OCI-LY1 (cell line): ENCODE measurements at regions not wholly inside any gene's neighbourhood (a gene's known extent, or its start where the extent isn't known, plus 50 kb on each side); places are given as distances from the start of the nearest gene placed in this dataset.

Source experiments
- H2AFZ ChIP-seq: fragments of 200-600 bp; sonication (generic), shearing (Covaris generic); 2 replicates; pipeline ENCODE4 v1.6.0; 2014; ENCODE audit warnings: antibody characterized with exemption, mild to moderate bottlenecking, low read length
- H3F3A ChIP-seq: fragments of 200-600 bp; sonication (generic), shearing (Covaris generic); 2 replicates; pipeline ENCODE4 v1.6.0; 2014; ENCODE audit warnings: mild to moderate bottlenecking, antibody characterized with exemption, low read length, moderate library complexity; ENCODE audit not compliant: insufficient read depth
- H3K27ac ChIP-seq: fragments of 200-600 bp; sonication (generic); 2 replicates; pipeline ENCODE4 v1.5.1; 2014; ENCODE audit warnings: low read length, mixed run types, mild to moderate bottlenecking, low read depth; ENCODE audit not compliant: poor library complexity, severe bottlenecking
- H3K27me3 ChIP-seq: fragments of 200-600 bp; sonication (generic); 2 replicates; pipeline ENCODE4 v1.6.0; 2014; ENCODE audit warnings: antibody characterized with exemption, mild to moderate bottlenecking, low read length, moderate library complexity; ENCODE audit not compliant: insufficient read depth
- H3K36me3 ChIP-seq: fragments of 200-600 bp; sonication (generic); 2 replicates; pipeline ENCODE4 v1.6.1; 2014; ENCODE audit warnings: mild to moderate bottlenecking, antibody characterized with exemption, low read length, moderate library complexity, mixed read lengths; ENCODE audit not compliant: insufficient read depth
- H3K4me1 ChIP-seq: fragments of 200-600 bp; sonication (generic); 2 replicates; pipeline ENCODE4 v1.5.1; 2014; ENCODE audit warnings: mild to moderate bottlenecking, low read length, moderate library complexity; ENCODE audit not compliant: insufficient read depth, severe bottlenecking
- H3K4me2 ChIP-seq: fragments of 200-600 bp; sonication (generic), shearing (Covaris generic); 2 replicates; pipeline ENCODE4 v1.6.1; 2014; ENCODE audit warnings: low read length
- H3K4me3 ChIP-seq: fragments of 200-600 bp; sonication (generic); 2 replicates; pipeline ENCODE4 v1.5.1; 2014; ENCODE audit warnings: low read length, low read depth, mild to moderate bottlenecking, mixed read lengths; ENCODE audit not compliant: poor library complexity, severe bottlenecking
- H3K79me2 ChIP-seq: fragments of 200-600 bp; shearing (Covaris generic); 2 replicates; pipeline ENCODE4 v1.6.1; 2016; ENCODE audit warnings: mixed run types, low read length, mixed read lengths; ENCODE audit not compliant: insufficient read depth
- H3K9ac ChIP-seq: fragments of 200-600 bp; sonication (generic), shearing (Covaris generic); 2 replicates; pipeline ENCODE4 v1.6.1; 2014; ENCODE audit warnings: mild to moderate bottlenecking, low read length, mixed read lengths
- H3K9me2 ChIP-seq: fragments of 200-600 bp; sonication (generic), shearing (Covaris generic); 2 replicates; pipeline ENCODE4 v1.6.1; 2014; ENCODE audit warnings: low read depth, mild to moderate bottlenecking, low read length, mixed read lengths
- H3K9me3 ChIP-seq: fragments of 200-600 bp; shearing (Covaris generic); 2 replicates; pipeline ENCODE4 v1.6.1; 2014; ENCODE audit warnings: low read length, mixed read lengths
- H4K20me1 ChIP-seq: fragments of 200-600 bp; sonication (generic), shearing (Covaris generic); 2 replicates; pipeline ENCODE4 v1.6.0; 2016; ENCODE audit warnings: mild to moderate bottlenecking, low read length; ENCODE audit not compliant: insufficient read depth
- EZH2 ChIP-seq: fragments of 200-600 bp; sonication (generic), shearing (Covaris generic); IDR thresholded peaks from 2 replicates; pipeline ENCODE4 v1.8.0; 2017; ENCODE audit warnings: borderline replicate concordance, mixed run types, mild to moderate bottlenecking, antibody characterized with exemption, low read length, moderate library complexity, mixed read lengths
- TF ChIP-seq, protein P1 (sequence below): fragments of 200-600 bp; sonication (generic), shearing (Covaris generic); IDR thresholded peaks from 2 replicates; pipeline ENCODE4 v1.5.1; 2017; ENCODE audit warnings: mild to moderate bottlenecking, antibody characterized with exemption, low read length, moderate library complexity, mixed read lengths

DNA sequence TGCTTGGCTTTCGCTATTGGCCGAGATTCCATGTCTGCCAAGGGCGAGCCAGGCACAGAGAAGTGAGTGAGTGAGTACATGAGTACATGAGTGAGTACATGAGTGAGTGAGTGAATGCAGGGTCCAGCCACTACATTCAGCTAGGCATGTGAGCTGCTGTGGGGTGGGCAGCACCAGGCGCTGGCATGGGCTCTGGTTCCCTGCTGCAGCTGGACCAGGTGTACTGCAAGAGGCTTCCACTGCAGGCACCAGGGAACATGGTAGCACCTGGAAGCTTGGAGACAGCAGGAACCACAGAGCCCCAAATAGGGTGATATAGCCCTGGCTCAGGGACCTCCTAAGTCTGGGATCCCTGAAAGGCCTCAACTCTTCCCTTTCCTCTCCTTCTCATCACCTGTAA, 330.2 kb downstream of the USP25 start:
- Histone ChIP-seq H3K27me3 (no peaks in the 10 kb centered on the region), H3K4me1 (no peaks in the 10 kb centered on the region), H3K36me3 (no peaks in the 10 kb centered on the region), H2AFZ (no peak overlapping the region), H3K4me3 (no peak overlapping the region), H3K9ac (no peak overlapping the region), H3K4me2 (no peak overlapping the region), H4K20me1 (no peaks in the 10 kb centered on the region), H3K9me2 (no peaks in the 10 kb centered on the region), H3F3A (no peaks in the 10 kb centered on the region), H3K79me2 (no peaks in the 10 kb centered on the region), H3K9me3 (no peaks in the 10 kb centered on the region), H3K27ac (no peak overlapping the region)
- TF ChIP-seq, protein P1, sequence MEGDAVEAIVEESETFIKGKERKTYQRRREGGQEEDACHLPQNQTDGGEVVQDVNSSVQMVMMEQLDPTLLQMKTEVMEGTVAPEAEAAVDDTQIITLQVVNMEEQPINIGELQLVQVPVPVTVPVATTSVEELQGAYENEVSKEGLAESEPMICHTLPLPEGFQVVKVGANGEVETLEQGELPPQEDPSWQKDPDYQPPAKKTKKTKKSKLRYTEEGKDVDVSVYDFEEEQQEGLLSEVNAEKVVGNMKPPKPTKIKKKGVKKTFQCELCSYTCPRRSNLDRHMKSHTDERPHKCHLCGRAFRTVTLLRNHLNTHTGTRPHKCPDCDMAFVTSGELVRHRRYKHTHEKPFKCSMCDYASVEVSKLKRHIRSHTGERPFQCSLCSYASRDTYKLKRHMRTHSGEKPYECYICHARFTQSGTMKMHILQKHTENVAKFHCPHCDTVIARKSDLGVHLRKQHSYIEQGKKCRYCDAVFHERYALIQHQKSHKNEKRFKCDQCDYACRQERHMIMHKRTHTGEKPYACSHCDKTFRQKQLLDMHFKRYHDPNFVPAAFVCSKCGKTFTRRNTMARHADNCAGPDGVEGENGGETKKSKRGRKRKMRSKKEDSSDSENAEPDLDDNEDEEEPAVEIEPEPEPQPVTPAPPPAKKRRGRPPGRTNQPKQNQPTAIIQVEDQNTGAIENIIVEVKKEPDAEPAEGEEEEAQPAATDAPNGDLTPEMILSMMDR, result no peak
- no peak for TF ChIP-seq EZH2

DNA sequence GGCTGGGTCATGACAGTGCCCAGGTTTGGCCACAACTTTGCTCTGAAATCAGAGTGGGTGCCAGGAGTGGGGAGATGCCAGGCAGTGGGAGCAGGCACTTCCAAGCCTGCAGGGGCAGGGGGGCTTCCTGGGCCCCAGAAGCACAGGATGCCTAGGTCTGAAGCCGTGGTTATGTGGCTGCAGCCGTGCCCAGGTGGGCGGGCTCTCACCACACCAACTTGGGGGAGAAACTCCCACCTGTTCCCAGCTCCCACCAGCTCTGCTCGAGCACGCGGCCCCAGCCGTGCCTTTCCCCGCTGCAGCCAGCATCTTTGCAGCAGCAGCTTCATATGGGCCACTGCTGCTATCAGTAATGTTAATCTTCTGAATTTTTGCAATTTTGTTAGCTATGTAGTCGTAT, 331.4 kb downstream of the USP25 start:
- H4K20me1 ChIP-seq, result no peaks in the 10 kb centered on the region
- no peaks in the 10 kb centered on the region for H3K4me1 ChIP-seq
- H3K9me3 ChIP-seq, result no peaks in the 10 kb centered on the region
- H3K79me2 ChIP-seq, result no peaks in the 10 kb centered on the region
- no peaks in the 10 kb centered on the region for H3K9me2 ChIP-seq
- no peaks in the 10 kb centered on the region for H3K27me3 ChIP-seq
- no peak overlapping the region for H3K4me2 ChIP-seq
- H3F3A ChIP-seq, result no peaks in the 10 kb centered on the region
- H3K36me3 ChIP-seq, result no peaks in the 10 kb centered on the region
- H2AFZ ChIP-seq, result no peak overlapping the region
- H3K9ac ChIP-seq, result no peak overlapping the region
- H3K4me3 ChIP-seq, result no peak overlapping the region
- no peak overlapping the region for H3K27ac ChIP-seq
- no peak for TF ChIP-seq EZH2

DNA sequence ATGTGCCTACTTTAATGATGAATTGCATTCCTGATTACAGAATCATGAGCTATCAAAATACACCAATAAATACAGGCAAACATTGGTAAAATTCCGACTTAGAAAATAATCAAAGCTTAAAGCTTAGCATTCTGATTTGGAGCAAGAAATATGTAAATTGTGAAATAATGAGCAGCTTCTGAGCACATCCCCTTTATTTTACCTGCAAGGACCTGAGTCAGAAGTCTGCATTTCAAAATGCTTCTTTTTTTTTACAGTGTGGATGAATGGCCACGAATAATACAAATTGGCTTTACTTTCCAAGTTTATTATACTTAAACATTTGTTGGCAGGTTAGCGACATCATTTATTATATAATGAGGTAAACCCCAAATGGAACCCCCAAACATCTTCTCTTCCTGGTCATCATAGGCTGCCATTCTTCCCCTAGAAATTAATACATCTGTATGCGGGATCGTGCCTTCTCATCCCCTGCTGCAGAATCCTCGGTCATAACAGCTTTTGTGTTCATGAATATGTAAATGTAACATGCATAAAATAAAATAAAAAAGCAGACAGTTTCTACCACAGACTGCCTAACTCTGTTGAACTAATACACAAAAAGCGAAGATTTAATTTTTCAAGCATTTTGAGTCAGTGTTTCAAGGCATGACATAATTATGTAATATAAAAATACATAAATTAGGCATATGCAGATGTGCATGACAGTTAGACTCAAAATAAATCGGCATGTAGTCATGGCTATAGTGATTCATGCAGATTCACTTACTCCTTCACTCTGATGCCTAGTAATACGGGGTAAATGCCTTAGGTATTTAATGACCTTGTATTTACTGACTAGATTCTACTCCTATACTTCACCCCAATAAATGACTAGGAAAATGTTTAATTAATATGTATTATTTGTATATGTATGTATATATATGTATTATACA, 339.7 kb downstream of the USP25 start:
- Histone ChIP-seq H3K27ac (no peak overlapping the region), H3K9me2 (no peaks in the 10 kb centered on the region), H3K4me1 (no peaks in the 10 kb centered on the region), H3K4me3 (no peak overlapping the region), H3F3A (no peaks in the 10 kb centered on the region), H3K4me2 (no peak overlapping the region), H3K79me2 (no peaks in the 10 kb centered on the region), H3K36me3 (no peaks in the 10 kb centered on the region), H3K9ac (no peak overlapping the region), H3K27me3 (no peaks in the 10 kb centered on the region), H4K20me1 (no peaks in the 10 kb centered on the region), H3K9me3 (no peaks in the 10 kb centered on the region), H2AFZ (no peak overlapping the region)
- TF ChIP-seq EZH2, result no peak
- TF ChIP-seq, protein P1, result no peak
